ENCODE measurements at regions not wholly inside any gene's neighbourhood (a gene's known extent, or its start where the extent isn't known, plus 50 kb on each side); places are given as distances from the start of the nearest gene placed in this dataset.

DNA sequence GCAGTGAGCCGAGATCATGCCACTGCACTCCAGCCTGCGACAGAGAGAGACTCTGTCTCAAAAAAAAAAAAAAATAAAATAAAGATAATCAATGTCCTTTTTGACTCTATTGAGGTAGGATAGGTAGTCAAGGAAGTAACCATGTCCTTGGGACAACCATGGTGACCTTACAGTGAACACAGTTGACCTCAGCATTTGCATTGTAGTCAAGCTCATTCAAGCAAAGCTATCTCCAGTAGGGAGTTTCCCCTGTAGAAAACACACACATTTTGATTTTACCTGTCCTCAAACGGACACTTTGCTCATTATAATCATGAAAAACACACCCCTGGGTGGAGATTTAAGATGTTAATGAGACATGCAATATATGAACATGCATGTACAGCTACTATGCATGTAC lies 171.7 kb downstream of the KIF20B start:
- DNase-seq (no peak), ATAC-seq (no peak), FAIRE-seq (no peak)
- H3K27me3 ChIP-seq, result no peaks in the 10 kb centered on the region
- intact Hi-C loops (cut with DNase I), result no loop called here
- TF ChIP-seq, protein P1, sequence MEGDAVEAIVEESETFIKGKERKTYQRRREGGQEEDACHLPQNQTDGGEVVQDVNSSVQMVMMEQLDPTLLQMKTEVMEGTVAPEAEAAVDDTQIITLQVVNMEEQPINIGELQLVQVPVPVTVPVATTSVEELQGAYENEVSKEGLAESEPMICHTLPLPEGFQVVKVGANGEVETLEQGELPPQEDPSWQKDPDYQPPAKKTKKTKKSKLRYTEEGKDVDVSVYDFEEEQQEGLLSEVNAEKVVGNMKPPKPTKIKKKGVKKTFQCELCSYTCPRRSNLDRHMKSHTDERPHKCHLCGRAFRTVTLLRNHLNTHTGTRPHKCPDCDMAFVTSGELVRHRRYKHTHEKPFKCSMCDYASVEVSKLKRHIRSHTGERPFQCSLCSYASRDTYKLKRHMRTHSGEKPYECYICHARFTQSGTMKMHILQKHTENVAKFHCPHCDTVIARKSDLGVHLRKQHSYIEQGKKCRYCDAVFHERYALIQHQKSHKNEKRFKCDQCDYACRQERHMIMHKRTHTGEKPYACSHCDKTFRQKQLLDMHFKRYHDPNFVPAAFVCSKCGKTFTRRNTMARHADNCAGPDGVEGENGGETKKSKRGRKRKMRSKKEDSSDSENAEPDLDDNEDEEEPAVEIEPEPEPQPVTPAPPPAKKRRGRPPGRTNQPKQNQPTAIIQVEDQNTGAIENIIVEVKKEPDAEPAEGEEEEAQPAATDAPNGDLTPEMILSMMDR (IDR thresholded peaks at IDR 0.05), result no peak
- no peak overlapping the region for H3K4me3 ChIP-seq
- WGBS, 2 donors, result 67 to 71% methylated on average over 3 of the region's 3 CpGs
- H3K36me3 ChIP-seq, result no peaks in the 10 kb centered on the region
- no peaks in the 10 kb centered on the region for H3K4me1 ChIP-seq
- H3K9me3 ChIP-seq, result no peaks in the 10 kb centered on the region
- H3K27ac ChIP-seq, result no peak overlapping the region

DNA sequence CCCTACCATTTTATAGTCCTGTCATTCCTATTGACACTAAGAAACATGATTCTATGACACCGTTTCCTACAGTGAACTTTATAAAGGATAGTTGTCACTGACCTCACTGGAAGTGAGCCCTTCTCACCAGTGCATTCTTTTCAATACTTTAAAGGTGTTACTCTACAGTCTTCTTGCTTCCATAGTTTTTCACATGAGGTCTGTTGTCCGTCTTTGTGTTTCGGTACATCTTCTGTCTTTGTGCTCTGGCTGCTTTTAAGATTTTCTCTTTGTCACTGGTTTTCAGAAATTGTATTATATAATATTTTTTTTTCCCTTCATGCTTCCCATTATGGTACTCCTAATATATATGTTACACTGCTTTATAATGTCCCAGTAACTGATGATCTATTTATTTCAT lies 174.2 kb downstream of the KIF20B start:
- DNase-seq (no peak), ATAC-seq (no peak), FAIRE-seq (no peak)
- Histone ChIP-seq H3K27me3 (no peaks in the 10 kb centered on the region), H3K36me3 (no peaks in the 10 kb centered on the region), H3K4me3 (no peak overlapping the region), H3K9me3 (no peaks in the 10 kb centered on the region), H3K27ac (no peak overlapping the region), H3K4me1 (no peaks in the 10 kb centered on the region)
- intact Hi-C loops (cut with DNase I), result no loop called here
- TF ChIP-seq, protein P1 (IDR thresholded peaks at IDR 0.05), result no peak
- WGBS, 2 donors, result 78 to 85% methylated on average over 3 of the region's 3 CpGs

DNA sequence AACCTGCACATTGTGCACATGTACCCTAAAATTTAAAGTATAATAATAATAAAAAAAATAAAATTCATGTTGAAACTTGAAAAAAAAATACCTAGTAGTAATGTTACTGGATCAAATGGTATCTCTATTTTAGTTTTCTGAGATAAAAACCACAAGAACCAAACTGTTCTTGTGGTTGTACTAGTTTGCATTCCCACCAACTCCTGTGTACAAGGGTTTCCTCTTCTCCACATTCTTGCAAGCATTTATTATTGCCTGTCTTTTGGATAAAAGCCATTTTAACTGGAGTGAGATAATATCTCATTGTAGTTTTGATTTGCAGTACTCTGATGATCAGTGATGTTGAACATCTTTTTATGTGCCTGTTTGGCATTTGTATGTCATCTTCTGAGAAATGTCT lies 177.7 kb downstream of the KIF20B start:
- Histone ChIP-seq H3K36me3 (no peaks in the 10 kb centered on the region), H3K27me3 (no peaks in the 10 kb centered on the region), H3K27ac (no peak overlapping the region), H3K4me3 (no peak overlapping the region), H3K9me3 (no peaks in the 10 kb centered on the region), H3K4me1 (no peaks in the 10 kb centered on the region)
- ATAC-seq (no peak), FAIRE-seq (no peak), DNase-seq (no peak)
- intact Hi-C loops (cut with DNase I), result no loop called here
- TF ChIP-seq, protein P1 (IDR thresholded peaks at IDR 0.05), result no peak

DNA sequence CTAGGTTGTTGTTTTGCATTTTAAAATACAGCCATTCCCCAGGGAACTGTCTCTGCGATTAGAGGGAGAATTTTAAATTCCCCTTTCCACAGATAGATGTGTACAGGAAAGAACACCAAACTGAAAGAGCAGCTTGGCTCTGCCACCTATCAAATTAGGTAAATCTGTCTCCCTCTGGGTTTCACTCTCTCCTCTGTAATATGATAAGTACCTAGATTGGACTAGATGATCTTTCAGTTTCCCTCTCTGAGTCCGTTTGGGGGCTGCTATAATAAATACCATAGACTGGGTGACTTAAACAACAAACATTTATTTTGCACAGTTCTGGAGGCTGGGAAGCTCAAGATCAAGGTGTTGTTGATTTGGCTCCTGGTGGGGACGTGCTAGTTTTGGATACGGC lies 186.0 kb downstream of the KIF20B start:
- intact Hi-C loops (cut with DNase I), result no loop called here
- H3K4me1 ChIP-seq, result no peaks in the 10 kb centered on the region
- no peak overlapping the region for H3K27ac ChIP-seq
- H3K4me3 ChIP-seq, result no peak overlapping the region
- no peaks in the 10 kb centered on the region for H3K36me3 ChIP-seq
- peaks cover 0 to 4% (median 0%) of the 10 kb centered on the region in 4 donors for H3K27me3 ChIP-seq
- ATAC-seq (no peak), FAIRE-seq (no peak), DNase-seq (no peak)
- no peaks in the 10 kb centered on the region for H3K9me3 ChIP-seq
- TF ChIP-seq, protein P1 (IDR thresholded peaks at IDR 0.05), result no peak
- WGBS, 2 donors, result 37 to 44% methylated on average over 4 of the region's 4 CpGs

DNA sequence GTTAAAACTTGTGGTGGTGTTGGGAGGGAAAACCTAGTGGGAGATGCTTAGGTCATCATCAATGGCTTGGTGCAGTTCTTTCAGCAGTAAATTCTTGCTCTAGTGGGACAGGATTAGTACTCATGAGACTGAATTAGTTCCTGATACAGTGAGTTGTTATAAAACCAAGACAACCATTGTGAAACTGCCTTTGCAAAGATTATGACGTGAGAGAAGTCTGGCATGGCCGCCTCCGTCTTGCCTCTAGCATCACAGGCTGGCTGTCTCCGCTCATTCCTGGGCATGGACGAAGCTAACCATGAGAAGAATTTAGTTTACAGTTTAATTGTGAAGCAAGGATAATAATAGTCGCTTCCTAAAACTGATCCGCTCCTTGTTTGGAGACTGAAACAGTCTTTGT lies 186.4 kb downstream of the KIF20B start:
- DNase-seq, result no peak
- Histone ChIP-seq H3K9me3 (no peaks in the 10 kb centered on the region), H3K4me3 (no peak overlapping the region), H3K4me1 (no peaks in the 10 kb centered on the region), H3K27ac (no peak overlapping the region), H3K36me3 (no peaks in the 10 kb centered on the region), H3K27me3 (peaks cover 0 to 4% (median 0%) of the 10 kb centered on the region in 4 donors)
- intact Hi-C loops (cut with DNase I), result no loop called here
- TF ChIP-seq, protein P1 (IDR thresholded peaks at IDR 0.05), result no peak
- no peak for FAIRE-seq
- WGBS, 2 donors, result 54 to 58% methylated on average over 7 of the region's 7 CpGs
- ATAC-seq, result peak in 2 of 4 donors; percentile 47 to 54
